ENCODE measurements at regions not wholly inside any gene's neighbourhood (a gene's known extent, or its start where the extent isn't known, plus 50 kb on each side); places are given as distances from the start of the nearest gene placed in this dataset.
A peak's percentile ranks its signal among the peaks of the same experiment; 100 is the strongest.

DNA sequence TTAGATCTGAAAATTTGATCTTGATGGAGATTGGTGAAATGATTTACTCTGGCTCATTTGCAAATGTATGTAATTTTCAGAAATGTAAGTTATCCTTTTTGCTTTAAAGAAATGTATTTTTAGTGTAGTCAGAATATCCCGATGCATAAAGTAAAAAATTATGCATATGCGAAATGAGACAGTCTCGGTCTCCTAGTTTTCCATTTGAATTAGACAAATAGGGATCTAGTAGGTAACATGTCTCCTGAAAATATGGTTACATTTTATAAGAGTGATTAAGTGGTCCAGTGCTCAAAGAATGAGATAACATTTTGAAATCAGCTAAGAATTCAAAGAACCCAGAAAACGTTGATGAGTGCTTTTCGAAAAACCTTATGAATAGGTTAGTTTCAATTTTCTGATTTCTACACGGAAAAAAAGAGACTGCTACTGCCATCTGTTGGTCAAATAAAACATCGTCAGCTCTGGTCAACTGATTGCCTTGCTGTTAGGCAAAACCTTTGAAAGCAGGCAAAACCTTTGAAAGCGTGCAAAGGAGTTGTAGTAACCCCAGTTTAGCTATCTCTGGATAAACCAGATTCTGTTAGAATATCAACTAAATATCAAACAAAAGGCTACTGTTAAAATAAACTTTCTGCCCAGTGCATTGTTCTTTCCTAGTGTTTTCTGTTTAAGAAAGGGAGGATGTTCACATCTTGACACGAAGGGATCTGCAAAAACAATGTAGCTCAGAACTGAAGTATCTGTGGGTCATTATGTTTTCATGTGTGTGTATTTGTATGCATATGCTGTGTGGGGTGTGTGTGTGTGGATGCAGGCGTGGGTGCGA, 59.3 kb upstream of the CHMP2B start:
- Histone ChIP-seq H3K79me2 (ENCODE audit: insufficient read depth) (no peaks in the 10 kb centered on the region), H2AFZ (ENCODE audit: low read depth) (peak overlapping the region; percentile 66; the same call in 1 of the 2 replicates), H3K4me1 (ENCODE audit: control insufficient read depth in 1 of 2, insufficient read depth in 2 of 2, low read depth in 1 of 2, low read length in 1 of 2) (no peaks in the 10 kb centered on the region), H3K4me3 (ENCODE audit: low read depth in 2 of 2, low read length in 1 of 2) (peak overlapping the region; percentile 42 to 56; a peak in 3 of 4 replicates), H4K20me1 (ENCODE audit: insufficient read depth) (no peaks in the 10 kb centered on the region), H3K27me3 (ENCODE audit: insufficient read depth) (peaks cover 4% of the 10 kb centered on the region; the same call in 1 of the 2 replicates), H3K4me2 (peak overlapping the region; percentile 75), H3K27ac (ENCODE audit: low read depth in 2 of 2, low read length in 1 of 2) (no peak overlapping the region), H3K9me3 (no peaks in the 10 kb centered on the region), H3K9me2 (no peaks in the 10 kb centered on the region), H3K9ac (no peak overlapping the region), H3F3A (replicated peaks; ENCODE audit: insufficient read depth) (no peaks in the 10 kb centered on the region), H3K36me3 (replicated peaks in 1 of 2; ENCODE audit: control insufficient read depth in 1 of 2, insufficient read depth in 2 of 2, low read length in 1 of 2) (no peaks in the 10 kb centered on the region)
- DNase-seq = peak; percentile 1
- ChIA-PET POLR2A (no interaction called here), CTCF (interaction anchor here (0.6 to 2.0 kb wide), 28 partner anchors 8 to 465 kb away, joined by 3 to 27 read pairs (median 4); no protein-coding TSS in a partner anchor)
- WGBS (ENCODE audit: low lambda C conversion rate) = 21% methylated on average over 11 of the region's 11 CpGs
- TF ChIP-seq RAD21 (IDR thresholded peaks at IDR 0.05; ENCODE audit: low read length) = peak; percentile 56
- TF ChIP-seq, protein P1, sequence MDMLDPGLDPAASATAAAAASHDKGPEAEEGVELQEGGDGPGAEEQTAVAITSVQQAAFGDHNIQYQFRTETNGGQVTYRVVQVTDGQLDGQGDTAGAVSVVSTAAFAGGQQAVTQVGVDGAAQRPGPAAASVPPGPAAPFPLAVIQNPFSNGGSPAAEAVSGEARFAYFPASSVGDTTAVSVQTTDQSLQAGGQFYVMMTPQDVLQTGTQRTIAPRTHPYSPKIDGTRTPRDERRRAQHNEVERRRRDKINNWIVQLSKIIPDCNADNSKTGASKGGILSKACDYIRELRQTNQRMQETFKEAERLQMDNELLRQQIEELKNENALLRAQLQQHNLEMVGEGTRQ (IDR thresholded peaks at IDR 0.05; ENCODE audit: borderline replicate concordance, low read depth, low read length) = no peak
- no peak for TF ChIP-seq TCF12 (IDR thresholded peaks at IDR 0.05)
- TF ChIP-seq, protein P2, sequence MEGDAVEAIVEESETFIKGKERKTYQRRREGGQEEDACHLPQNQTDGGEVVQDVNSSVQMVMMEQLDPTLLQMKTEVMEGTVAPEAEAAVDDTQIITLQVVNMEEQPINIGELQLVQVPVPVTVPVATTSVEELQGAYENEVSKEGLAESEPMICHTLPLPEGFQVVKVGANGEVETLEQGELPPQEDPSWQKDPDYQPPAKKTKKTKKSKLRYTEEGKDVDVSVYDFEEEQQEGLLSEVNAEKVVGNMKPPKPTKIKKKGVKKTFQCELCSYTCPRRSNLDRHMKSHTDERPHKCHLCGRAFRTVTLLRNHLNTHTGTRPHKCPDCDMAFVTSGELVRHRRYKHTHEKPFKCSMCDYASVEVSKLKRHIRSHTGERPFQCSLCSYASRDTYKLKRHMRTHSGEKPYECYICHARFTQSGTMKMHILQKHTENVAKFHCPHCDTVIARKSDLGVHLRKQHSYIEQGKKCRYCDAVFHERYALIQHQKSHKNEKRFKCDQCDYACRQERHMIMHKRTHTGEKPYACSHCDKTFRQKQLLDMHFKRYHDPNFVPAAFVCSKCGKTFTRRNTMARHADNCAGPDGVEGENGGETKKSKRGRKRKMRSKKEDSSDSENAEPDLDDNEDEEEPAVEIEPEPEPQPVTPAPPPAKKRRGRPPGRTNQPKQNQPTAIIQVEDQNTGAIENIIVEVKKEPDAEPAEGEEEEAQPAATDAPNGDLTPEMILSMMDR (IDR thresholded peaks at IDR 0.05) = peak; percentile 71
- no peak for TF ChIP-seq MXI1 (IDR thresholded peaks at IDR 0.05; ENCODE audit: low read depth, low read length)
- TF ChIP-seq SMC3 (IDR thresholded peaks at IDR 0.05; ENCODE audit: low read depth, low read length) = peak; percentile 38

DNA sequence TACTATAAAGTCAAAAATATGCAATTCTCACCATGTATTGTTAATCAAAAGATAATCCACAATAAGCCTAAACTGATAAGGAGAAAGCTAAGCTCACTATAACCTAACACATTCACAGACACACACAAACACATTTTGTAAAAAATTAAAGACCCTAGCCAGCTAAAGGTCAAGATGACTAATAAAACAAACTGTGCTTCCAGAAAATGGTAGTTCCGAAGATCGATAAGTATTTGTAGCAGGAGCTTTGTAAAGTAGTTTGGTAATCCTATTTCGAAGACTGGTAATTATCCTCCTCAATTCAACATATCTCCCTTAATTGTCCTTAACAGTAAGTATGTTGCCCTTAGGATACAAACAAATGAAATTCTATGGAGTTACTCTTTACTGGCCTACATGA, 62.9 kb upstream of the CHMP2B start:
- H3K79me2 ChIP-seq (ENCODE audit: insufficient read depth) = no peaks in the 10 kb centered on the region
- H3K4me2 ChIP-seq = no peak overlapping the region
- H3K9ac ChIP-seq = no peak overlapping the region
- POLR2A ChIA-PET = no interaction called here
- H3K9me3 ChIP-seq = no peaks in the 10 kb centered on the region
- H4K20me1 ChIP-seq (ENCODE audit: insufficient read depth) = no peaks in the 10 kb centered on the region
- TF ChIP-seq RCOR1 (IDR thresholded peaks at IDR 0.05; ENCODE audit: low read length) = no peak
- no peak for TF ChIP-seq FOXJ3 (CRISPR knock-in tag; IDR thresholded peaks at IDR 0.05)
- no peak for TF ChIP-seq NFIC (IDR thresholded peaks at IDR 0.05; ENCODE audit: borderline replicate concordance)
- TF ChIP-seq, protein P3, sequence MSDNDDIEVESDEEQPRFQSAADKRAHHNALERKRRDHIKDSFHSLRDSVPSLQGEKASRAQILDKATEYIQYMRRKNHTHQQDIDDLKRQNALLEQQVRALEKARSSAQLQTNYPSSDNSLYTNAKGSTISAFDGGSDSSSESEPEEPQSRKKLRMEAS (IDR thresholded peaks at IDR 0.05; ENCODE audit: low read depth) = no peak
- TF ChIP-seq RFX5 (IDR thresholded peaks at IDR 0.05; ENCODE audit: low read length) = no peak
- no peak for TF ChIP-seq FOXM1 (IDR thresholded peaks at IDR 0.05; ENCODE audit: low read depth)
- TF ChIP-seq, protein P4, sequence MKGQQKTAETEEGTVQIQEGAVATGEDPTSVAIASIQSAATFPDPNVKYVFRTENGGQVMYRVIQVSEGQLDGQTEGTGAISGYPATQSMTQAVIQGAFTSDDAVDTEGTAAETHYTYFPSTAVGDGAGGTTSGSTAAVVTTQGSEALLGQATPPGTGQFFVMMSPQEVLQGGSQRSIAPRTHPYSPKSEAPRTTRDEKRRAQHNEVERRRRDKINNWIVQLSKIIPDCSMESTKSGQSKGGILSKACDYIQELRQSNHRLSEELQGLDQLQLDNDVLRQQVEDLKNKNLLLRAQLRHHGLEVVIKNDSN (IDR thresholded peaks at IDR 0.05; ENCODE audit: borderline replicate concordance, low read depth) = no peak
- TF ChIP-seq EP300 (IDR thresholded peaks at IDR 0.05; ENCODE audit: borderline replicate concordance in 1 of 2, low read depth in 1 of 2, low read length in 1 of 2) = no peak
- TF ChIP-seq EZH2phosphoT487 (IDR thresholded peaks at IDR 0.05; ENCODE audit: borderline replicate concordance, low read depth) = no peak
- TF ChIP-seq, protein P2 (IDR thresholded peaks at IDR 0.05) = no peak
- TF ChIP-seq RXRA (IDR thresholded peaks at IDR 0.05; ENCODE audit: borderline replicate concordance, low read depth) = no peak
- TF ChIP-seq ELF1 (IDR thresholded peaks at IDR 0.05) = no peak
- CTCF ChIA-PET = interaction anchor here (1.8 kb wide), 1 partner anchor 18 kb away, joined by 4 read pairs; no protein-coding TSS in a partner anchor
- DNase-seq = no peak
- no peak overlapping the region for H3K4me3 ChIP-seq (ENCODE audit: low read depth in 2 of 2, low read length in 1 of 2)
- peaks cover 4% of the 10 kb centered on the region; the same call in 1 of the 2 replicates for H3K27me3 ChIP-seq (ENCODE audit: insufficient read depth)
- no peak overlapping the region for H2AFZ ChIP-seq (ENCODE audit: low read depth)
- no peaks in the 10 kb centered on the region for H3F3A ChIP-seq (replicated peaks; ENCODE audit: insufficient read depth)
- no peaks in the 10 kb centered on the region for H3K9me2 ChIP-seq
- H3K4me1 ChIP-seq (ENCODE audit: control insufficient read depth in 1 of 2, insufficient read depth in 2 of 2, low read depth in 1 of 2, low read length in 1 of 2) = no peaks in the 10 kb centered on the region
- 41% methylated on average over 3 of the region's 3 CpGs for WGBS (ENCODE audit: low lambda C conversion rate)
- H3K36me3 ChIP-seq (replicated peaks in 1 of 2; ENCODE audit: control insufficient read depth in 1 of 2, insufficient read depth in 2 of 2, low read length in 1 of 2) = no peaks in the 10 kb centered on the region
- H3K27ac ChIP-seq (ENCODE audit: low read depth in 2 of 2, low read length in 1 of 2) = no peak overlapping the region

Measured in SK-N-SH (cell line).